Stimulated activated CD4-positive, alpha-beta T cell treated with anti-CD3 and anti-CD28 coated beads, Interleukin-2, amount 100 ng/mL, for 4 hours (primary cell): ENCODE measurements at regions not wholly inside any gene's neighbourhood (a gene's known extent, or its start where the extent isn't known, plus 50 kb on each side); places are given as distances from the start of the nearest gene placed in this dataset.
"Not testable (repeated sequence)": the region's sequence is repeated elsewhere in the genome, so short reads cannot be mapped to it uniquely, and the experiment has no call there.

Experiments used
- DNase-seq: peaks from one replicate; pipeline ENCODE4 v3.0.0-alpha.2; 2020; ENCODE audit warnings: low read depth

DNA sequence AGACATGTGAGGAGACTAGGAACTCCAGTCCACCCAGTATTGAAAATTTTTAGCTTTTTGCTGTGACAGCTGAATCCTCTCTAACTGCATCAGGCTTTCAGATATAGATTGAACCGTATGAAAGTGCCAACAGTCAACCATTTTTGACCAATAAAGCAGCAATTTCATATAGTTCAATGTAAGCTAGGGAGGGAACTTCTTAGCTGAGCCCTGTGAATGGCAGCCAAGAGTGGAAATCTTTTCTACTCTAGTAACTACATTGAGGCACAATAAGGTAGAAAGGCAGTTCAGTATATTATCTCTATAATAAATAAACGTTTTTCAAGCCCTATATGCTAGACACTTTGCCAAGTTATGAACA, 96.3 kb upstream of the TANK start:
- no peak for DNase-seq

DNA sequence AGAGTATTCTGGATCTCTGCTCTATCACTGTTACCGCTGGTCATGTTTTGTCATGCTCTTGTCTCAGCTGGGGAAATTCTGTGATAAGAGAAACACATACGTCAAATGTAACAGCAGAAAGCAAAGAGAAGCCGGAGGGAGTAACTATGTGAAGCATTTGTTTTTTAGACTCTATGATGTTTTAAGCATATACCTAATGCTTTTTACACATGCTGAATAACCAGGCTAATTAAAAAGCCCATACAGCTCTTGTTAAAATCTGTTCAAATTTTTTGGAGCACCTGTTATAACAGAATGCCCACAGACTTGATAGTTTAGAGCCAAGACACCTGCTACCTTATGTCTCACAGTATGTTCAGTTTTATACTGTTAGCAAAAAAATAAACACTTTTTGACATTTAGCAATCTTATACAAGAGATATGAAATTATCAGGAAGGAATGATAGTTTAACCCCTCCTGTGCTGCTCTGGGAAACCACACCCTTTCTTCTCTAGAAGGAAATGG, 92.3 kb upstream of the TANK start:
- no peak for DNase-seq

DNA sequence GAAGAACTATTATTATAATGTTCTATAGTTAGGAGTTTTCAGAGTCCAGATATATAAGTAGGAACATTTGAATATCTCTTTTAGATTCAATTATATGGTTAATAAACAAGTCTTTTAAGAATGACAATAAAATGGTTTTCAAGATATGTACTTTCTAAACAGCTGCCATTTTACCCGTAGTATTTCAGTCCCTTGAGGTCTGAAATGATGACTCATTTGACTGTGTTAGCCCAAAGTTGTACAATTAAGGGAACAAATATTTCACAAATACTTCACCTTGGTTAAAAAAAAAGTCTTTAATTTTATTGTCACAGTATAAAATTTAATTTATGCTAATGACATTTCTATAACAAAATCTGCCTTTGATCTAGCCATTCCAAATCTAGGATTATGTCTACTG, 91.6 kb upstream of the TANK start:
- DNase-seq: no peak

DNA sequence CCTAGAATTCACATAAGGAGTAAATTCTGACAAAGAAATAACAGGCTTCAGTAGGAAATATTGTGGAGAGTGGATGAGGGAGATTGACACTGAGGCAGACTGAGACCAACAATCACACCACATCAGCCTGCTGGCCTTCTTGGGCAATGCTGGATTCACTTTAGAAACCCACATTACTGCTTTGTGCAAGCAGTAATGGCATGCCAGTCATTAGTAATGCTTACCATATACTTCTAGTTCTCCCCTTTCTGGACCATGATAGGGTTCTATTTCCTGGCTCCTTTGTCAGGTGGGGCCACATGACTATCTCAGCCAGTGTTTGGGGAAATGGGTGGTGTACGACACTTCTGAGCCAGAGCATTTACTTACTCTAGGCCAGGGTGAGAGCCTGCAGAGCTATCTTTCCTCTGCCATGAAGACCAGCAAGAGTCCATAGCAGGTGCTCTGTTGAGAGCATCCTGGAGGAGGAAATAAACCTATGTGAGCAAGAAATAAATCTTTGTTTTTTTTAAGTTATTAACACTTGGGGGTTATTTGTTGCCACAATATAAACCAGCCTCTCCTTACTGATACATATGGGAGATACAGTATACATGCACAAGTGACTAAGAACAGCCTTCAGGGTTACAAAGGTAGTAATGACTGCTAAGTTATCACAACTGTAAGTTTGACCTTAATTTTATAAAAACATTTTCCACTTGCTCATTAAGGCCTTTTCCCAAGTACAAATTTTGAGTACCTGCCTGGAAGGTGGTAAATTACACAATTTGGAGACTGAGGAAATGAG, 89.3 kb upstream of the TANK start:
- DNase-seq: no peak

DNA sequence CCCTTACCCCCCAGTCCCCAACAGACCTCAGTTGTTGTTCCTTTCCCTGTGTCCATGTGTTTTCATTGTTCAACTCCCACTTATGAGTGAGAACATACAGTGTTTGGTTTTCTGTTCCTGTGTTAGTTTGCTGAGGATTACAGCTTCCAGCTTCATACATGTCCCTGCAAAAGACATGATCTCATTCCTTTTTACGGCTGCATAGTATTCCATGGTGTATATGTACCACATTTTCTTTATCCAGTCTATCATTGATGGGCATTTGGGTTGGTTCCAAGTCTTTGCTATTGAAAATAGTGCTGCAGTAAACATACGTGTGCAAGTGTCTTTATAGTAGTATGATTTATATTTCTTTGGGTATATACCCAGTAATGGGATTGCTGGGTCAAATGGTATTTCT, 87.8 kb upstream of the TANK start:
- not testable (repeated sequence) for DNase-seq

DNA sequence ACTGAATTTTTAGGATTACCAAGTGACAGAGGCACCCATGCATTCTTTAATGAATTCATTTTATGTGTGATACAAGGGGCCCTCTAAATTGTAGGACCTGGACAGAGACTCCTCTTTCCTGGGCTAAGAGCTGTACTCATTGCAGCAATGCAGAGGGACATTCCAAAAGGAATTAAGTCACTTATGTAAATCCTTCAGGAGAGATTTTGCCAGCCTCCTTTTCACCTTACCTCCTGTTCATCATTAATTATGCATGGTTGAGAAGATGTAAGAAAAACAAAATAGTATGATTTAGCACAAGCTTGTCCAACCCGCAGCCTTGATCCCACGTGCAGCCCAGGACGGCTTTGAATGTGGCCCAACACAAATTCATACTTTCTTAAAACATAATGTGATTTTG, 84.5 kb upstream of the TANK start:
- DNase-seq: no peak

DNA sequence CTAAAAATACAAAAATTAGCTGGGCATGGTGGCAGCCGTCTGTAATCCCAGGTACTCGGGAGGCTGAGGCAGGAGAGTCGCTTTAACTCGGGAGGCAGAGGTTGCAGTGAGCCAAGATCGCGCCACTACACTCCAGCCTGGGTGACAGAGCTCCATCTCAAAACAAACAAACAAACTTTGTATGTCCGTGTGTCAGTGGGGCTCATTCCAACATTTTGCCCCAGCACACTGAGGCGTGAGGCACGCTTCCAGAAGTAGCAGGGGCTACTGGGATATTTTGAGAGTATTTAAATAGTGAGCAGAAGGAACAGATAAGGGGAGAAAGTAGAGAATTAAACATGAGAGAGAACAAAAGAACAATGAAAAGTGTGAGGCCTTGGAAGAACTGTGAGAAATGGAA, 83.3 kb upstream of the TANK start:
- no peak for DNase-seq

DNA sequence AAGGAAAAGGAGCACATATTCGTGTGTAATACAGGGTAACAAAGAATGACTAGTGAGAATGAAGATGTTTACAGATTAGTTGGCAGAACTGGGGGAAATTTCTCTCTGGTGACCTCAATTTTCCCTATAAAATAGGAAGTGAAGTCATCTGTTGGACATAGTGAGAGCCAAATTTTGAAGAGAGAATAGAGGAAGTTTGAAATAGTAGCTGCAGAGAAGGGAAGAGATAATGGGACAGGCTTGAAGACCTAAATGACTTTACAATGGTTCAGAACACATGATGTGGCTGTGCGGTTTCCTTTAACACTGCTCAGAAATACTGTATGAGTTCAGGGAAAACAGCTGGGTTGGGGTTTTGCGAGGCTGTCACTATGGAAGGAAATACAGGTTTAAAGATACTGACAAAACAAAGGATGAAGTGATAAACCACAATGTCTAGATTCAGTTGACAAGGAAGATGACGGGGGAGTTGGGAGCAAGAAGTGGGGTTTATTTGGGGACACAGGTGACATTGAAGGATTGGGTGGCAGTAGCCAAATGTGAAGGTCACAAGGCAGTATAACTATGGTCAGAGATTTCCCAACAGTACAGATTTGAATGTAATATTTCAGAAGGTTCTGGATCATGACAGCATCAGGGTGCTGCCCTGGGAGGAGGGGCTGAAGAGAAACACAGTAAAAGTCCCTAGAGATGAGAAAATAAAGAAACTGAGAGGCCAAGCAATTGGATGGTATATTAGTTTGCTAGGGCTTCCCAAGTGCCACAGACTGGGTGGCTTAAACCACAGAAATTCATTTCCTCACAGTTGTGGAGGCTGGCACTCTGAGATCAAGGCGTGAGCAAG, 82.6 kb upstream of the TANK start:
- peak; percentile 47 for DNase-seq

DNA sequence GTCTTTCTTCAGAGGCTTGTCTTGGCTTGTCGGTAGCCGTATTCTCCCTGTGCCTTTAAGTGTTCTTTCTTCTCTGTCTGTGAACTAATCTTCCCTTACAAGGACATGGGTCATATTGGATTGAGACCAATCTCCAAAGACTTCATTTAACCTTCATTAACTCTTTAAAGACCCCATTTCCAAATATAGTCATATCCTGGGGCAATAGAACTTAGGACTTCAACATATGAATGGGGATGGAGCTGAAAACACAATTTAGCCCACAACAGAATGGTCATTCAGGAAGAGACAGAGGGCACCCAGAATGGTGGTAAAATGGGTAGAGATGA, 82.1 kb upstream of the TANK start:
- no peak for DNase-seq

DNA sequence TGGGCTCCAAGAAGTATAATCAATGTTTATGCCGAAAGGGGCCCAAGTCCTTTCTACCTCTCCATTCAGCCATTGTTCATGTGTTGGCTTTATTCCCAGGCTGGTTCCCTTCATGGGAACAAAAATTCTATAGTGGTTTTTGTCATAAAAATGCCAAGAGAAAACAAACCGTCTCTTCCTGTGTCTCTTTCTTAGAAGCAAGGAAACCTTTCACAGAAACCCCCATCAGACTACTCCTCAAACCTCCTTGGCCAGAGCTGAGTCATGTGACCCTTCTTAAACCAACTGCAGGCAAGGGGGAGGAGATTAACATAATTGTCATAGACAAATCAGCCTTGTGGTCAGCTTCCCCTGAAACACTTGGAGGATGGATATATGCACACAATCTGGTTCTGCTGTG, 75.1 kb upstream of the TANK start:
- no peak for DNase-seq

DNA sequence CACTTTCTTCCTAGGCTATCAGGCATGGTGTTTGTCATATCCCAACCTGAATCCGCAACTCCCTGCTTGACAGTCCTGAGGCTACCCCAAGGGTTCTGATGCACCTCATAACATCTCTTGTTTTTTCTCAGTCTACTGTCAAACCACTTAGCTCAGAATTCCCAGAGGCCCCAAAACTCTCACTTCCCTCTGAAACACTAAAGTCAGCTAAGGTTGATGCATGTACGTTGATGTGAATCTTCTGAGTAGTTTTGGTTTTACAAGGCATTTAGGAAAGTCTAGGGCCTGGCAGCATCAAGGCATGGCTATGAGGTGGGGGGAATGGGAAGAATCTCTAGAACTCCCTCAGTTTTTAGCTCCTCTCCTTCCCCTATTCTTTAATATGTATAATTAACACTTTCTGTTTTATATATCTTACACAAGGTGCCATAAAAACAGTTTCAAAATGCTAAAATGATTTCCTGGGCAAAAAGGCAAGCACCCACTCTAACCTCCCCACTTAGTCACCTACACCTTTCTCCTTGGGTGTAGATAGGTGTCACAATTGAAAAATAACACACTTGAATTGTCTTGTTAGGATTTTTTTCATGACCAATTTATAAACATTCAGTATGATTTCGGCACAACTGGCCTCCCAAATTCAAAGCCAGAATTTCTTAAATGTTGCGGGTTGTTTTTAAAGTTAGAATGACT, 71.4 kb upstream of the TANK start:
- no peak for DNase-seq

DNA sequence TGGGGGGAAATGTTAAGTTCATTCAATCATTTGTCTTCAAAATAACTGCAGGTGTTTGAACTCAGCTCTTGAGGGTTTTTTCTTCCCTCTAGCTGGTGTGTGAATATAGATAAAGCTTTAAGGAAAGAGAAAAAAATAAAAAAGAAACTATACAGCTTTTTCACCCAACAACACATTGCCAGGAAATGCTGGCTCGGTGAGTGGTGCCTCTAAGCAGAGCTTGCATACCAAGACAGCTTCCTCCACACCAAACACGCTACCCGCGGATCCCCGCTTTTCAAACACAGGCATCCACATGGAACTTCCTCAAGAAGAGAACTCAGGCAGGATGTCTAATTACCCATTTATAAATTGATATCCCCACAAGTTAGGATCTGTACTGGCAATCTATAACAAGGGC, 69.8 kb upstream of the TANK start:
- DNase-seq: no peak

DNA sequence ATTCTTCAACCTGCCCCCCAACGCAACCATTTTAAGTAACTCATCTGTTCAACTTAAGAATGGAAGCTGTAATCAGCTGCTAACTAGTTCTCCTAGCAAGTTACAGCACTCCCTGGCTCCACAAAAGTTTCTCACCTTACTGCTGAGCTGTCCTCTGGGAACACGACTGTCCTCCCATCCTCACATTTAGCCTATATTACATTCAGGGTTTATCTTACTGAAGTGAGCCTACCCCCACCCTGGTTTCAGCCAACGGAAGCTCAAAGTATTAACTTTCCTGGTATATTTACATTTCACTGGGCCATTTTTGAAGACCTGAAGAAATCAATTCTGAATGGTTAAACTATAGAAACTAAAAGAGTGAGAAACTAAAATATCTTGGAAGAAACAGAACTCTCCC, 64.9 kb upstream of the TANK start:
- DNase-seq: no peak

DNA sequence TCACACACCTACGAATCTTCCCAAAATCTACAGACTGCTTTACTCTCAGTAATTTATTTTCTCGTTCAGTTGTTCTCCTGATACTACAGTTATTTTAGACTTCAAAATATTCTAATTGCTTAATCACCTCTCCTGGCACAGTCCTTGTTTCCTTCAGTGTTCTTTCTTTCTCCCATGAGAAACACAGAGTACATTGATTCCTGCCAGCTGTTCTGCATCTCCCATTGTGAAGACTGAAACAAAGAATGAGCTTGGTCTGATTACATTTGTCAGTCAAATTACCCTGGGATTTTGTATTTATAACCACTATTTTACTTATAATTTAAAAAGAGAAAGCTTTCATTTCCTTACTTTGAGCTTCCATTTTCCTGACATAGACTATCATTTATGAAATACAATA, 63.9 kb upstream of the TANK start:
- no peak for DNase-seq

DNA sequence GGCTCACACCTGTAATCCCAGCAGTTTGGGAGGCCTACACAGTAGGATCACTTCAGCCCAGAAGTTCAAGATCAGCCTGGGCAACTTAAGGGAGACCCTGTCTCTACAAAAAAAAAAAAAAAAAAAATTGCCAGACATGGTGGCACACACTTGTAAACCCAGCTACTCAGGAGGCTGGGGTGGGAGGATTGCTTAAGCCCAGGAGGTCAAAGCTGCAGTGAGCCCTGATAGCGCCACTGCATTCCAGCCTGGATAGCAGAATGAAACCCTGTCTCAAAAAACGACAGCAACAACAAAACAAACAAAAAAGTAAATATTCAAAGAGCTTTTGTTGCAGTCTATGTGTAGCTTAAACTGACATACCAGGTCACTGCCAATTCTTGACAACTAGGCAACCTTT, 63.1 kb upstream of the TANK start:
- DNase-seq: no peak

DNA sequence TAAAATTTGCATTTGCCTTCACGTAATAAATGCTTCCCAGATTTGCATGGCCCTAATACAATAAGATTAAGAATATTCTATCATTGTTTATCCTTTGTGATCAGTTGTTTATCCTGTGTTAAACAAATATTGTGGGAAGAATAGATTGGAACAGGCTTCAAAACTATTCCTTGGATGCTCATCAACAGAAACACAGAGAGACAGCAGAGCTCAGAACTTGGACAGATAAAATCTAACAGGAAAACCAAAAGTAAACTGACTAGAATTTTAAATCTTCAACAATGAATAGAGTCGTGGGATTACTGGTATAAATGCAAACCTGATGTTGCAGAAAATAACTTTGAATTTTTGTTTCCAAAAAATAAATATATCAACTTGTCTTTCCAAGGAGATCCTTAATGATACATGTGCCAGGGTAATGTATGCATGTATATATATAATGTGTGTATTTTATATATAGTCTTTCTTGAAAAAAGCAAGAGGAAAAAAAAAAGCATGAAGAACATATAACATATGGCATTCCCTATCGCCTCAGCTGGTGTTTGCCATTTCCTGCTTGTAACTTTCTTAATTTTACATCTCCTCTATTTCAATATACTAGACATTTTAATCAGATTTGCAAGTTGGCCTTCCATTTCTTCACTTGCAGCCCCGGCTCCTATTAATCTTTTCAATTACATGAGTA, 59.9 kb upstream of the TANK start:
- no peak for DNase-seq

DNA sequence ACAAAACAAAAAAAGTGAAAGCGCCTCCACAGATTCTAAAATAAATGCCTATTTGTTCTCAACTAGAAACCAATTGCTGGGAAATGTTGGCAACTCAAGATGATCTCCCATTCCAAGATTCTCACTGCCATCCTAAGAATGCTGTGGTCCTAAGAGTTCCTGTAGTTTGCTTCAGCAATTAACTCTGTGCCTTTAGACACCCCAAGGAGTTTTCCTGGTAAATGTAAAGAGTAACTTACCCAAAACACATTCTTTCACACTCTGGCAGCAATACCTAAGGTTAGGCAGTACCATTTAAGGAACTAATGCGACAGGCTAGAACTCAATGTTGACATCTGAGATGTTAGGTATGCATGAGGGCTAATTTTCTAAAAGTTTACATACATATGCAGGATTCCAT, 58.8 kb upstream of the TANK start:
- no peak for DNase-seq

DNA sequence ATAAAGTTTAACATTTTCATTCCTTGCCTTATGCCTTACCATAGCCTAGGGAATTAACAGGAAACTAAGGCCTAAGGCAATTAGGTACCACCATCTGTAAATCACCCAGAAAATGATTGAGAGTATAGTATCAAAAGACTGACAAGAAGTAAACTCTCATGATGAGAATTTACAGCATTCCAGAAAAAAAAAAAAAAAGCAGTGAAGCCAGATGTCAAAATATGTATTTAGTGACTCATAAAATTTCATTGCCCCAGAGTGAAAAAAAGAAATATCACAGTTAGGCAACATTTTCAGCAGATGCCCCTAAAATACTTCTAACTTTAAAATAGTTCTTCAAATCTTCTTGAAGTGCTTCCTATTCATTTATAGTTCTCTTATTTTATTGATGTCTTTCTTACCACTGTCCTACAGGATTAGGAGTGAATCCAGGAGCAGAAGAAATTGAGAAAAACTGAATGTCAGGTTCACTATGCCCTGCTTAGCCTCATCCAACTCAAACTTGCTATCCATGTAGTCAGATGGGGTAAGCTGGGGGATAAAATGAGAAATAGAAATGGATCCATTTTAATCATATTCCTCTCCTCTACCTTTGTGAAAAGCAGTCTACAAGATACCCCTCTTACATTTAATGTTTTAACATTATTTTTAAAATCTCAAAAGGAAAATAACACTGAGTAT, 57.3 kb upstream of the TANK start:
- no peak for DNase-seq

DNA sequence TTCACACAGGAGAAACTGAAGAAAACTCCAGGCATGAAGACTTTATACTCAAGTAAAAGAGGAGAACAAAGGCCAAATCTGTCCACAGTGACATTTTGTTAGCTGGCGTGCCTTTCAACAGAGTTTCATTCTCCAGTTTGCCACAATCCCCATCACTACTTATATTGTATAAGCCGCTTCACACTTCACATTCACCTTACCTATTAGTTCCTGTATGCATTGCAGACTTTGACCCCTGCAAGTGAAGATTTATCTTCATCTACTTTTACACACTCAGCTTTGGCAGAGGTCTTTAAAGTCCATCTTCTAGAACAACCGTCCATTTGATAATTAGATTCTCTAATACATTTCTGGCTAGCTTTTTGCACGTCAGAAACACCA, 56.8 kb upstream of the TANK start:
- DNase-seq: no peak

DNA sequence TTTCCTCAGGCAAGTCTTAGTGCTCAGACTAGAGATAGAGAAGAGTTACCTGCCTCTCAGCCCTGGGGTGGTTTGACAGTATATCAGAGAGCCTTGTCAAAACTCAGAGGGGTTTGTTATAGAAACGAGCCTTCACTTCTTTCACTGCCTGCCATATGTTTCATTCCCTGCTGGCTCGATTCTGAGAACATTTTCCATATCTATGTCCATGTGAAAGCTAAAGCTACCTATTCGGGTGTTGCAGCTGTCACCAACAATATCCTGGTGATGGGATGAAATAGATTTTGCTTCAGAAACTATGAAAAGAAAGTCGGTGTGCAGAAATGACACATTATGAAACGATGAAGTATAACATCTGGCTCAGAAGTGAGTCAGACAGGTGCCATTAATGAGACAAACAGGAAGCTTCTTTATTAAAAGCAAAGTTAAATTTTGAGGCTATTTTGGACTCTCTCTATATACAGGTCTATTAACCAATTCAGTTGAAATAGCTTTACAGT, 56.1 kb upstream of the TANK start:
- DNase-seq: no peak

DNA sequence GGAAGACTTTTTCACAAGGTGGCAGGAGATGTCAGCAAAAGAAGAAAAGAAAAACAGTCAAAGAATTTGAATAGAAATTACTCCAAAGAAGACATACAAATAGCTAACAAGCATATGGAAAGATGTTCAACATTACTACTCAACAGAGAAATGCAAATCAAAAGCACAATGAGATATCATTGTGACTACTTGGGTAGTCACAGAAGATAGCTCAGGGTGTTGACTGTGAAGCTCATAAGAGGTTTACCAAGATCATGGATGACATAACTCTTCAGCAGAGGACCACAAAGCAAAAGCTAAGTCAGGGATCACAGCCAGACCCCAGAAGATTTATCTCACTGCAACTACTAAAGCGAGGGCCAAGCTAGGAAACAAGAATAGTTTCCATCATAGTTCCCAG, 53.0 kb upstream of the TANK start:
- DNase-seq: no peak
